PC-9 (cell line): ENCODE measurements at regions not wholly inside any gene's neighbourhood (a gene's known extent, or its start where the extent isn't known, plus 50 kb on each side); places are given as distances from the start of the nearest gene placed in this dataset.

Source experiments
- EZH2 ChIP-seq: fragments of 200-600 bp; sonication (generic); IDR thresholded peaks from 2 replicates; pipeline ENCODE4 v1.8.0; 2017; ENCODE audit warnings: antibody characterized with exemption, low read depth
- TF ChIP-seq, protein P1 (sequence below): fragments of 200-600 bp; sonication (generic); conservative IDR thresholded peaks from 2 replicates; pipeline ENCODE4 v1.6.1; 2017; ENCODE audit warnings: mixed run types, antibody characterized with exemption, mild to moderate bottlenecking, moderate library complexity

DNA sequence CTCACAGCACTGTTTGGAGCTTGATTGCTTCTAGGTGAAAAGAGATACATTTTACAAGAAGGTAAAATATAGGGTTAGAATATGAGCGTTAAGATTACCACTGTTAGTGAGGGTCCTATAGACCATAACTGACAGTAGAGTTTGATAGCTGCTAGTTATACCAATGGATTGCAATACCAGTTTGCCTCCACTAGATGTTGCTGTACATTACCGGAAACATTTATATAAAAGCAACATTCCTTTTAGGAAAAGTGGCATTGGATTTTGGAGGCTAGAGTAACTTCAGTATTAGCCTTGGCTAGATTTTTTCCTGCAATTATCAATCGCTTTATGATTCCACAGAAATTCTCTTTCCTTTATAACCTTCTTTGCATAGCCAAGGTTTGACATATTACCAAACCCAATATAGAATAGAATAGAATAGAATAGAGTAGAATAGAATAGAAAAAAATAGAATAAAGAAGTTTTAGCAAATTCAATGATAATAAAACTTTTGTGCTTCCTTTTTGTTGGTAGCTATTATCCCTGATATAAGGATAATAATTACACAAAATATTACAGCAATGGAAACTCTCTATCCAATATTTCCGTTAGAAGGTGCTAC lies 1093.6 kb upstream of the ALCAM start:
- TF ChIP-seq, protein P1, sequence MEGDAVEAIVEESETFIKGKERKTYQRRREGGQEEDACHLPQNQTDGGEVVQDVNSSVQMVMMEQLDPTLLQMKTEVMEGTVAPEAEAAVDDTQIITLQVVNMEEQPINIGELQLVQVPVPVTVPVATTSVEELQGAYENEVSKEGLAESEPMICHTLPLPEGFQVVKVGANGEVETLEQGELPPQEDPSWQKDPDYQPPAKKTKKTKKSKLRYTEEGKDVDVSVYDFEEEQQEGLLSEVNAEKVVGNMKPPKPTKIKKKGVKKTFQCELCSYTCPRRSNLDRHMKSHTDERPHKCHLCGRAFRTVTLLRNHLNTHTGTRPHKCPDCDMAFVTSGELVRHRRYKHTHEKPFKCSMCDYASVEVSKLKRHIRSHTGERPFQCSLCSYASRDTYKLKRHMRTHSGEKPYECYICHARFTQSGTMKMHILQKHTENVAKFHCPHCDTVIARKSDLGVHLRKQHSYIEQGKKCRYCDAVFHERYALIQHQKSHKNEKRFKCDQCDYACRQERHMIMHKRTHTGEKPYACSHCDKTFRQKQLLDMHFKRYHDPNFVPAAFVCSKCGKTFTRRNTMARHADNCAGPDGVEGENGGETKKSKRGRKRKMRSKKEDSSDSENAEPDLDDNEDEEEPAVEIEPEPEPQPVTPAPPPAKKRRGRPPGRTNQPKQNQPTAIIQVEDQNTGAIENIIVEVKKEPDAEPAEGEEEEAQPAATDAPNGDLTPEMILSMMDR = peak; percentile 95
- TF ChIP-seq EZH2 = no peak
